ENCODE measurements at regions not wholly inside any gene's neighbourhood (a gene's known extent, or its start where the extent isn't known, plus 50 kb on each side); places are given as distances from the start of the nearest gene placed in this dataset.

DNA sequence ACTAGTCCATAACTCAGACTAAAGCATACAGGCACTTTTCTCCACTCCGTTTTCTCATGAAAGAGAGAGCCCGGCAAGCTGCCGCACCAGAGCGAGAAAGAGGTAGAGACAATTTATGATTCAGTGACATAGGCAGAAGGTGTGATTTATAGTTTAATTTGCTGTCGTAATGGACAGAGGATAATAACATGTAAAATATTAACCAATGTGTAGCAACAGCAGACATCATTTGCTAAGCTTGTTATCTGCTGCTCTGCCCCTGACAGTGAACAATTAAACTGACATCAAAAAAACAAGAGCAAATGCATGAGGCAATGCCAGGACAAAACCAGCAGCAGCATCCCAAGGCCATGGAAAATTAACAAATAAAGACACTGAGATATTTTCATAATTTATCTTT lies 214.0 kb downstream of the ATG4C start:
- Histone ChIP-seq H3K9me3 (ENCODE audit: control insufficient read depth, insufficient read depth, low read depth, low read length) (no peaks in the 10 kb centered on the region), H3K4me1 (ENCODE audit: control insufficient read depth, extremely low read depth, insufficient read depth, low read length) (no peaks in the 10 kb centered on the region), H3K9ac (ENCODE audit: insufficient read depth, low read length) (no peak overlapping the region), H3K4me3 (replicated peaks in 1 of 4; ENCODE audit: control extremely low read depth in 1 of 4, insufficient read depth in 1 of 4, low read depth in 3 of 4, low read length in 4 of 4) (no peak overlapping the region), H3K79me2 (ENCODE audit: control insufficient read depth, insufficient read depth, low read length) (no peaks in the 10 kb centered on the region), H3K27me3 (ENCODE audit: control insufficient read depth, insufficient read depth, low read length) (no peaks in the 10 kb centered on the region), H3K4me2 (ENCODE audit: extremely low read depth, insufficient read depth, low read length) (no peak overlapping the region), H2AFZ (ENCODE audit: low read length) (no peak overlapping the region), H4K20me1 (ENCODE audit: control insufficient read depth, extremely low read depth, insufficient read depth, low read length) (no peaks in the 10 kb centered on the region), H3K27ac (ENCODE audit: insufficient read depth, low read length) (no peak overlapping the region), H3K36me3 (ENCODE audit: control insufficient read depth, insufficient read depth, low read length) (no peaks in the 10 kb centered on the region)
- DNase-seq (ENCODE audit: low read depth in 2 of 2) = no peak
- no peak for TF ChIP-seq EZH2 (IDR thresholded peaks at IDR 0.05; ENCODE audit: low read length, missing control alignments)
- TF ChIP-seq, protein P1, sequence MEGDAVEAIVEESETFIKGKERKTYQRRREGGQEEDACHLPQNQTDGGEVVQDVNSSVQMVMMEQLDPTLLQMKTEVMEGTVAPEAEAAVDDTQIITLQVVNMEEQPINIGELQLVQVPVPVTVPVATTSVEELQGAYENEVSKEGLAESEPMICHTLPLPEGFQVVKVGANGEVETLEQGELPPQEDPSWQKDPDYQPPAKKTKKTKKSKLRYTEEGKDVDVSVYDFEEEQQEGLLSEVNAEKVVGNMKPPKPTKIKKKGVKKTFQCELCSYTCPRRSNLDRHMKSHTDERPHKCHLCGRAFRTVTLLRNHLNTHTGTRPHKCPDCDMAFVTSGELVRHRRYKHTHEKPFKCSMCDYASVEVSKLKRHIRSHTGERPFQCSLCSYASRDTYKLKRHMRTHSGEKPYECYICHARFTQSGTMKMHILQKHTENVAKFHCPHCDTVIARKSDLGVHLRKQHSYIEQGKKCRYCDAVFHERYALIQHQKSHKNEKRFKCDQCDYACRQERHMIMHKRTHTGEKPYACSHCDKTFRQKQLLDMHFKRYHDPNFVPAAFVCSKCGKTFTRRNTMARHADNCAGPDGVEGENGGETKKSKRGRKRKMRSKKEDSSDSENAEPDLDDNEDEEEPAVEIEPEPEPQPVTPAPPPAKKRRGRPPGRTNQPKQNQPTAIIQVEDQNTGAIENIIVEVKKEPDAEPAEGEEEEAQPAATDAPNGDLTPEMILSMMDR (conservative IDR thresholded peaks at IDR 0.05 in 1 of 2, IDR thresholded peaks at IDR 0.05 in 1 of 2; ENCODE audit: low read depth in 1 of 2, low read length in 2 of 2) = no peak

DNA sequence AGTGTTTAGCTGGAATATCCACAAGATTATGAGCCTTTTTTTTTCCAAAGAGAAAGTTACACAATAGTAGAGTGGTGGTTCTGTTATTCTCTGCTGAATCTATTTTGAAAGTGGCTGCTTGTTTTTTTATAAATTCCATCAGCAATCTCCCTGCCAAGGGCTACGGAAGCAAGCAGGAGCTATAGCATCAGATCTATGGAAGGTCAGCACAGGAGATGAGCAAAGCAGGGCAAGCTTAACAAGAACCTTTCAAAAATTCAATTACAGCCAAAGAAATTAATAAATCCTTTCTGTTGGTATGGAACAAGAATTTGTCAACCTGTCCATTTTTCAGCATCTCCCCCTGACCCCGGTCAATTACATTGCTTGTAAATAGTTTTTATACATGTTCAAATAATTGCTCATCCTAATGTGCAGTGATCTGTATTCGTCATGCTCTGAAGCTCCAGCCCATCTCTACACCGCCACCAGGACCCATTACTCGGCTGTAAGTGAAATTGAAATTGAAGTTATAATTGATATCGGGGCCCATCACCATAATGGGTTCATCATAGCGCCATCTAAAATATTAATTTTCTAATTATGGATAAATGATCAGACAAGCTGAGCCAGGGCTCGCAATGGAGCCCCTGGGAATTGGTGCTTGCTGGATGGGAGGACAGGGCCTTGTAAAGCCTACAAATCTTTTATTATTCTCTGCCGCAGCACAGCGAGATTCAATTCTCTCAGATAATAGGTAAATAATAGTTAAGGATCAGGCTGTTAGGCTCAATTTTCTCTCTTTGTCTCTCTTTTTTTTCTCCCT lies 215.1 kb downstream of the ATG4C start:
- no peaks in the 10 kb centered on the region for H3K36me3 ChIP-seq (ENCODE audit: control insufficient read depth, insufficient read depth, low read length)
- DNase-seq (ENCODE audit: low read depth in 2 of 2) = no peak
- TF ChIP-seq, protein P1 (conservative IDR thresholded peaks at IDR 0.05 in 1 of 2, IDR thresholded peaks at IDR 0.05 in 1 of 2; ENCODE audit: low read depth in 1 of 2, low read length in 2 of 2) = no peak
- TF ChIP-seq EZH2 (IDR thresholded peaks at IDR 0.05; ENCODE audit: low read length, missing control alignments) = no peak
- H3K4me1 ChIP-seq (ENCODE audit: control insufficient read depth, extremely low read depth, insufficient read depth, low read length) = no peaks in the 10 kb centered on the region
- H4K20me1 ChIP-seq (ENCODE audit: control insufficient read depth, extremely low read depth, insufficient read depth, low read length) = no peaks in the 10 kb centered on the region
- H3K4me3 ChIP-seq (replicated peaks in 1 of 4; ENCODE audit: control extremely low read depth in 1 of 4, insufficient read depth in 1 of 4, low read depth in 3 of 4, low read length in 4 of 4) = no peak overlapping the region
- no peak overlapping the region for H2AFZ ChIP-seq (ENCODE audit: low read length)
- H3K9ac ChIP-seq (ENCODE audit: insufficient read depth, low read length) = no peak overlapping the region
- no peak overlapping the region for H3K4me2 ChIP-seq (ENCODE audit: extremely low read depth, insufficient read depth, low read length)
- no peaks in the 10 kb centered on the region for H3K9me3 ChIP-seq (ENCODE audit: control insufficient read depth, insufficient read depth, low read depth, low read length)
- no peaks in the 10 kb centered on the region for H3K27me3 ChIP-seq (ENCODE audit: control insufficient read depth, insufficient read depth, low read length)
- no peaks in the 10 kb centered on the region for H3K79me2 ChIP-seq (ENCODE audit: control insufficient read depth, insufficient read depth, low read length)
- no peak overlapping the region for H3K27ac ChIP-seq (ENCODE audit: insufficient read depth, low read length)

DNA sequence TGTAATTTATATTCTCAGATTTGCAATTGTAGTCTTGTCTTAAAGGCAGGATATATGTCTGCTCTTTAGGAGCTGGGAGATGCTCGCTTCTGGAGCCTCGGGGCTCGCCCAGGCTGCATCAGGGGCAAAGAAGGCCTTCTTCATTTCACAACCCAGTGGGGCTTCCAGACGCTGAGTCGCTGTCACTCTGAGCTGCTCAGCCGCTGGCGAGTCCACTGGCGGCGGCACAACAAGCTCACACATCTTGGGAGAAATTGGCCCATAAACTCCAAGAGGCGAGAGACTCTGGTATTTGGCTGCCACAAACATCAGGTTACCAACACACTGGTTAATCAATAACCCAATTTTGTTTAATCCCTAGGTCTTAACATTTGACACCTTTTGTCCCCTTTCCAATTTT lies 216.6 kb downstream of the ATG4C start:
- no peak for DNase-seq (ENCODE audit: low read depth in 2 of 2)
- Histone ChIP-seq H3K4me2 (ENCODE audit: extremely low read depth, insufficient read depth, low read length) (no peak overlapping the region), H3K9ac (ENCODE audit: insufficient read depth, low read length) (no peak overlapping the region), H4K20me1 (ENCODE audit: control insufficient read depth, extremely low read depth, insufficient read depth, low read length) (no peaks in the 10 kb centered on the region), H3K4me1 (ENCODE audit: control insufficient read depth, extremely low read depth, insufficient read depth, low read length) (no peaks in the 10 kb centered on the region), H3K36me3 (ENCODE audit: control insufficient read depth, insufficient read depth, low read length) (no peaks in the 10 kb centered on the region), H3K79me2 (ENCODE audit: control insufficient read depth, insufficient read depth, low read length) (no peaks in the 10 kb centered on the region), H3K27me3 (ENCODE audit: control insufficient read depth, insufficient read depth, low read length) (no peaks in the 10 kb centered on the region), H3K27ac (ENCODE audit: insufficient read depth, low read length) (no peak overlapping the region), H3K9me3 (ENCODE audit: control insufficient read depth, insufficient read depth, low read depth, low read length) (no peaks in the 10 kb centered on the region), H2AFZ (ENCODE audit: low read length) (no peak overlapping the region), H3K4me3 (replicated peaks in 1 of 4; ENCODE audit: control extremely low read depth in 1 of 4, insufficient read depth in 1 of 4, low read depth in 3 of 4, low read length in 4 of 4) (no peak overlapping the region)
- TF ChIP-seq, protein P1 (conservative IDR thresholded peaks at IDR 0.05 in 1 of 2, IDR thresholded peaks at IDR 0.05 in 1 of 2; ENCODE audit: low read depth in 1 of 2, low read length in 2 of 2) = no peak
- no peak for TF ChIP-seq EZH2 (IDR thresholded peaks at IDR 0.05; ENCODE audit: low read length, missing control alignments)

All from fibroblast of lung (primary cell).